ENCODE measurements at regions not wholly inside any gene's neighbourhood (a gene's known extent, or its start where the extent isn't known, plus 50 kb on each side); places are given as distances from the start of the nearest gene placed in this dataset.

- no peak overlapping the region for H3K27ac ChIP-seq
- TF ChIP-seq, protein P1, sequence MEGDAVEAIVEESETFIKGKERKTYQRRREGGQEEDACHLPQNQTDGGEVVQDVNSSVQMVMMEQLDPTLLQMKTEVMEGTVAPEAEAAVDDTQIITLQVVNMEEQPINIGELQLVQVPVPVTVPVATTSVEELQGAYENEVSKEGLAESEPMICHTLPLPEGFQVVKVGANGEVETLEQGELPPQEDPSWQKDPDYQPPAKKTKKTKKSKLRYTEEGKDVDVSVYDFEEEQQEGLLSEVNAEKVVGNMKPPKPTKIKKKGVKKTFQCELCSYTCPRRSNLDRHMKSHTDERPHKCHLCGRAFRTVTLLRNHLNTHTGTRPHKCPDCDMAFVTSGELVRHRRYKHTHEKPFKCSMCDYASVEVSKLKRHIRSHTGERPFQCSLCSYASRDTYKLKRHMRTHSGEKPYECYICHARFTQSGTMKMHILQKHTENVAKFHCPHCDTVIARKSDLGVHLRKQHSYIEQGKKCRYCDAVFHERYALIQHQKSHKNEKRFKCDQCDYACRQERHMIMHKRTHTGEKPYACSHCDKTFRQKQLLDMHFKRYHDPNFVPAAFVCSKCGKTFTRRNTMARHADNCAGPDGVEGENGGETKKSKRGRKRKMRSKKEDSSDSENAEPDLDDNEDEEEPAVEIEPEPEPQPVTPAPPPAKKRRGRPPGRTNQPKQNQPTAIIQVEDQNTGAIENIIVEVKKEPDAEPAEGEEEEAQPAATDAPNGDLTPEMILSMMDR (IDR thresholded peaks at IDR 0.05) = no peak
- no peak for TF ChIP-seq ZFX (IDR thresholded peaks at IDR 0.05; ENCODE audit: borderline replicate concordance)
These were observed 315.1 kb downstream of the RDH14 start for GRCh38 chr2:18245375-18245774.

DNA sequence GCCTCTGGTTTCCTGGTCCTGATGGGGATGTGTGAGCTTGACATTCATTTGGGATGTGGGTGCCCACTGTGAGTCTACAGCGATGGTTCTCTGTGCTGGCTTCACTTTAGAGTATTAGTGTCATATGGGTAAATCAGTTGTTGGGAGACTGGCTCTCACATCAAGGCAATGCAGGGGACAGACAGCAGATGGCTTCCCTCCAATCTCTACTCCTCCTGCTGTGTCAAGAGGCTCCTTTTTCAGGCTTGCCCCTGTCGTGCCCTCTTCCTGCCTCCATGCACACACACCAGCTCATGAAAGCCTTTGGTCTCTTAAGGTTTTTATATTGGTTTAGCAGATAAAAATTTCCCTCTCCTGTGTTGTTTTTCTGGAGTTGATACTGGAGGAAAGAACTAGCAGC, 315.6 kb downstream of the RDH14 start:
- TF ChIP-seq, protein P1 (IDR thresholded peaks at IDR 0.05) = no peak
- TF ChIP-seq ZFX (IDR thresholded peaks at IDR 0.05; ENCODE audit: borderline replicate concordance) = no peak
- H3K27ac ChIP-seq = no peak overlapping the region

DNA sequence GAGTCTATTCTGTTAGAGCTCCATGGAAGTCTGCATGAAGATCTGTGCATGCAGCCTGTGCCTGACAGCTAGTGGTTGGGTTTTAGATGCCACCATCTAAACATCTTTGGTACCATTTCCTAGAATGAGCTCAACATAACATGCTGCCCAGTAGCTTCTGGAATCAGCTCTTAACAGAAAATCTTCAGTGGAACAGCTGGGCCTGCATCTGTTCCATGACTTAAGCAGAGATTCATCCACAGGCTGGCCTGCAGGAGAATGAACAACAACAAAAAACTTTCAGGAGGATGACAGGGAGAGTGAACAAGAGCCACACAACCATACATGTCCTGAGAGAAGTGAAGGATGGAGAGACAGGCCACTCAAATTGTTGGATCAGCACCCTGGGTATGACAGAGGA, 316.6 kb downstream of the RDH14 start:
- no peak for TF ChIP-seq ZFX (IDR thresholded peaks at IDR 0.05; ENCODE audit: borderline replicate concordance)
- TF ChIP-seq, protein P1 (IDR thresholded peaks at IDR 0.05) = no peak
- H3K27ac ChIP-seq = no peak overlapping the region

GRCh38 chr2:18242716-18243115, 317.7 kb downstream of the RDH14 start:
- TF ChIP-seq, protein P1 (IDR thresholded peaks at IDR 0.05) = no peak
- TF ChIP-seq ZFX (IDR thresholded peaks at IDR 0.05; ENCODE audit: borderline replicate concordance) = no peak
- no peak overlapping the region for H3K27ac ChIP-seq

DNA sequence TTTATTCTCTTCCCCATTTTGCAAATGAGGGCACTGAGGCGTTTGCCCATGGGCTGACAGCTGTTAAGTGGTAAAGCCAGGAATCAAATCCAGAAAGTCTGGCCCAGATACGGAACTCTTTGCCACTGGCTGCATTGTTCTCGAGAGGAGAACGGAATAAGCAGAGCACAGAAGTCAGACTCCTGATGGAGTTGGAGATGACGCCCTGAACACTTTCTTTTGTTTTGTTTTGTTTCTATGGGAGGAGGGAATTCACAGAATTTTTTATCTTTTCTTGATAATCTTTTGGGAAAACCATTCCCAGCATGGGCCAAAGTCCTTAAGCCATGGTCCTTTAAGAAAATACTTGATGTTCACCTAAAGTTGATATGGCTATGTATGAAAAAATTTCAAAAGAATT, 322.2 kb downstream of the RDH14 start:
- TF ChIP-seq, protein P1 (IDR thresholded peaks at IDR 0.05) = no peak
- TF ChIP-seq ZFX (IDR thresholded peaks at IDR 0.05; ENCODE audit: borderline replicate concordance) = no peak
- no peak overlapping the region for H3K27ac ChIP-seq

DNA sequence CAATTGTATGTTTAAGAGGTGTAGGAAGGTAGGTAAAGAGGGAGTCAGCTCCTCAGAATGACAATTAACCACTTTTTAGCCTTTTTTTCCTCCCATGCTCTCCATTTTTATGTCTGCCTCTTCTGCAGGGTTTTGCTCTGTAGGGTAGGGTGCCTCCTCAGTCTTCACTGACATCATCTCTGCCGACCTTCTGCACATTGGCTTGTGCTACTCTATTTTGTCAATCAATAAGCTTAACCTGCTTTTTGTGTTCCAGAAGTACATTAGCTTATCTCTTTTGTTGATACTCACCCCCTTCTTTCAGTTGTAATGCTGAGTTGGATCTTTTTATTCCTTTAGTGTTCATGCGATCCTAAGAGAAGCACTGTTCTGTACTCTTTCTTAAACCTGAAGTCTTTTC, 323.2 kb downstream of the RDH14 start:
- no peak overlapping the region for H3K27ac ChIP-seq
- no peak for TF ChIP-seq ZFX (IDR thresholded peaks at IDR 0.05; ENCODE audit: borderline replicate concordance)
- TF ChIP-seq, protein P1 (IDR thresholded peaks at IDR 0.05) = no peak

- H3K27ac ChIP-seq = 0 out of 2 replicates have a peak overlapping the region, but pooled peaks have one; percentile 6
- no peak for TF ChIP-seq ZFX (IDR thresholded peaks at IDR 0.05; ENCODE audit: borderline replicate concordance)
- TF ChIP-seq, protein P1 (IDR thresholded peaks at IDR 0.05) = no peak
These were observed 327.6 kb downstream of the RDH14 start for GRCh38 chr2:18232731-18233438.
